ENCODE measurements at regions not wholly inside any gene's neighbourhood (a gene's known extent, or its start where the extent isn't known, plus 50 kb on each side); places are given as distances from the start of the nearest gene placed in this dataset.

DNA sequence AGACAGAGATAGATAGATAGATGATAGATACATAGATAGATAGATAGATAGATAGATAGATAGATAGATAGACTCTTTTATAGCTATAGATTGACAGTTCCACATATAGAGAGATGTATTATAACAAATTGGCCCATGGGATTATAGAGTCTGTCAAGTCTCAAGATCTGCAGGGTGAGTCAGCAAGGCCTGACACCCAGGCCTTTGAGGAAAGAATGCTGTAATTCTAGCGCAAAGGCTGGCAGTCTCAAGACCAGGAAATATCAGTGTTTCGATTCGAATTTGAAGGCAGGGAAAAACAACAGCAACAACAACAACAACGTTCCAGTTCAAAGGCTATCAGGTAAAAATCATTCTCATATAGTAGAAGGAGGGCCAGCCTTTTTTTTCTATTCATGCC lies 339.2 kb upstream of the CDH9 start:
- TF ChIP-seq, protein P1, sequence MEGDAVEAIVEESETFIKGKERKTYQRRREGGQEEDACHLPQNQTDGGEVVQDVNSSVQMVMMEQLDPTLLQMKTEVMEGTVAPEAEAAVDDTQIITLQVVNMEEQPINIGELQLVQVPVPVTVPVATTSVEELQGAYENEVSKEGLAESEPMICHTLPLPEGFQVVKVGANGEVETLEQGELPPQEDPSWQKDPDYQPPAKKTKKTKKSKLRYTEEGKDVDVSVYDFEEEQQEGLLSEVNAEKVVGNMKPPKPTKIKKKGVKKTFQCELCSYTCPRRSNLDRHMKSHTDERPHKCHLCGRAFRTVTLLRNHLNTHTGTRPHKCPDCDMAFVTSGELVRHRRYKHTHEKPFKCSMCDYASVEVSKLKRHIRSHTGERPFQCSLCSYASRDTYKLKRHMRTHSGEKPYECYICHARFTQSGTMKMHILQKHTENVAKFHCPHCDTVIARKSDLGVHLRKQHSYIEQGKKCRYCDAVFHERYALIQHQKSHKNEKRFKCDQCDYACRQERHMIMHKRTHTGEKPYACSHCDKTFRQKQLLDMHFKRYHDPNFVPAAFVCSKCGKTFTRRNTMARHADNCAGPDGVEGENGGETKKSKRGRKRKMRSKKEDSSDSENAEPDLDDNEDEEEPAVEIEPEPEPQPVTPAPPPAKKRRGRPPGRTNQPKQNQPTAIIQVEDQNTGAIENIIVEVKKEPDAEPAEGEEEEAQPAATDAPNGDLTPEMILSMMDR (IDR thresholded peaks at IDR 0.05; ENCODE audit: poor library complexity, severe bottlenecking): no peak
- Histone ChIP-seq H3K4me1 (ENCODE audit: insufficient read depth, poor library complexity, severe bottlenecking) (no peaks in the 10 kb centered on the region), H3K36me3 (ENCODE audit: low read depth) (no peaks in the 10 kb centered on the region), H3K4me3 (ENCODE audit: severe bottlenecking) (no peak overlapping the region), H3K27me3 (ENCODE audit: insufficient read depth, poor library complexity, severe bottlenecking) (no peaks in the 10 kb centered on the region), H3K27ac (ENCODE audit: poor library complexity, severe bottlenecking) (no peak overlapping the region), H3K9me3 (ENCODE audit: severe bottlenecking) (no peaks in the 10 kb centered on the region)
- ATAC-seq (ENCODE audit: low read depth): no peak
- no peak for DNase-seq (ENCODE audit: low spot score)

DNA sequence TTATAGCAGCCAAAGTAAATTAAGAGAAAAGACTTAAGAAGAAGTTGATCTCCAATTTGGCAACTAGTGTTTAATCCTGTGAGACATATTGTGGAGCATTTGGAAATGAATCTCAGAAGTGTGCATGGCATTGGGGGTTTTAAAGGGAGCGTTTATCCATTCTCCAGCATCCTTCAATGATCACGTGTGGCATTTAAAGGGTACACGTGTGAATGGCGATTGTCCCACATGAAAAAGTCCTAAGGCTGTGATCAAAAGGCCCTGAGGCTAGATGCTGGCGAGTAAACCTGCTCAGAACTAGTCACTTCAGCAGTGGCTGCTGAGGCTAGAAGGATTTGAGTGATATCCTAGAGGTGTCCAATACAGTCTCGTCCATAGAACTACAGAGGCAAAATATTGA lies 315.6 kb upstream of the CDH9 start:
- no peak overlapping the region for H3K27ac ChIP-seq (ENCODE audit: poor library complexity, severe bottlenecking)
- DNase-seq (ENCODE audit: low spot score): no peak
- H3K27me3 ChIP-seq (ENCODE audit: insufficient read depth, poor library complexity, severe bottlenecking): no peaks in the 10 kb centered on the region
- H3K4me1 ChIP-seq (ENCODE audit: insufficient read depth, poor library complexity, severe bottlenecking): no peaks in the 10 kb centered on the region
- no peaks in the 10 kb centered on the region for H3K36me3 ChIP-seq (ENCODE audit: low read depth)
- ATAC-seq (ENCODE audit: low read depth): no peak
- no peak overlapping the region for H3K4me3 ChIP-seq (ENCODE audit: severe bottlenecking)
- no peaks in the 10 kb centered on the region for H3K9me3 ChIP-seq (ENCODE audit: severe bottlenecking)
- TF ChIP-seq, protein P1 (IDR thresholded peaks at IDR 0.05; ENCODE audit: poor library complexity, severe bottlenecking): no peak

DNA sequence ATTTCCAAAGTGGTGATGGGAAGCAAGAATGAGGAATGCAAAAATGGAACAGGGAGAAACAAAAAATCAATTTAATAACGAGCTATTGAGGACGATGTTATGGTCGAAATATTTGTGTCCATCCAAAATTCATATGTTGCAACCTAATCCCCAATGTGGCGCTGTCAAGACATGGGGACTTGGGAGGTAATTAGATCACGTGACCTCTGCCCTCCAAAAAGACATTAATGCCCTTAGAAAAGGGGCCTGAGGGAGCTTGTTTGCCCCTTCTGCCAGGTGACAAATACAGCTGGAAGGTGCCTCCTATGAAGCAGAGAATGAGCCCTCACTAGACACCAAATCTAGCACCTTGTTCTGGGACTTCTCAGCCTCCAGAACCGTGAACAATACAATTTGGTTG lies 315.2 kb upstream of the CDH9 start:
- Histone ChIP-seq H3K4me3 (ENCODE audit: severe bottlenecking) (no peak overlapping the region), H3K4me1 (ENCODE audit: insufficient read depth, poor library complexity, severe bottlenecking) (no peaks in the 10 kb centered on the region), H3K27me3 (ENCODE audit: insufficient read depth, poor library complexity, severe bottlenecking) (no peaks in the 10 kb centered on the region), H3K36me3 (ENCODE audit: low read depth) (no peaks in the 10 kb centered on the region), H3K9me3 (ENCODE audit: severe bottlenecking) (no peaks in the 10 kb centered on the region), H3K27ac (ENCODE audit: poor library complexity, severe bottlenecking) (no peak overlapping the region)
- ATAC-seq (ENCODE audit: low read depth) (no peak), DNase-seq (ENCODE audit: low spot score) (no peak)
- TF ChIP-seq, protein P1 (IDR thresholded peaks at IDR 0.05; ENCODE audit: poor library complexity, severe bottlenecking): no peak

DNA sequence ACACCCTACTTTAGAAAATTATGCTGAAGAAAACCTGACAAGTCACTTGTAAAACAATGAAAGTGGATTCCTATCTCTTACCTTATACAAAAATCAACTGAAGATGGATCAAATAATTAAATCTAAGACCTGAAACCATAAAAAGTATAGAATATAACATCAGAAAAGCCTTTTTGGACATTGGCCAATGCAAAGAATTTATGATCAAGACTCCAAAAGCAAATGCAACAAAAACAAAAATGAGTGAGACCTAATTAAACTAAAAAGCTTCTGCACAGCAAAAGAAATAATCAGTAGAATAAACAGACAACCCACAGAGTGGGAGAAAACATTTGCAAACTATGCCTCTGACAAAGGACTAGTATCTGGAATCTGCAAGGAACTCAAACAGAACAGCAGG lies 303.0 kb upstream of the CDH9 start:
- TF ChIP-seq, protein P1 (IDR thresholded peaks at IDR 0.05; ENCODE audit: poor library complexity, severe bottlenecking): no peak
- no peaks in the 10 kb centered on the region for H3K36me3 ChIP-seq (ENCODE audit: low read depth)
- no peak for ATAC-seq (ENCODE audit: low read depth)
- DNase-seq (ENCODE audit: low spot score): no peak
- H3K4me3 ChIP-seq (ENCODE audit: severe bottlenecking): no peak overlapping the region
- peaks cover 5% of the 10 kb centered on the region for H3K4me1 ChIP-seq (ENCODE audit: insufficient read depth, poor library complexity, severe bottlenecking)
- no peaks in the 10 kb centered on the region for H3K9me3 ChIP-seq (ENCODE audit: severe bottlenecking)
- no peak overlapping the region for H3K27ac ChIP-seq (ENCODE audit: poor library complexity, severe bottlenecking)
- H3K27me3 ChIP-seq (ENCODE audit: insufficient read depth, poor library complexity, severe bottlenecking): no peaks in the 10 kb centered on the region

DNA sequence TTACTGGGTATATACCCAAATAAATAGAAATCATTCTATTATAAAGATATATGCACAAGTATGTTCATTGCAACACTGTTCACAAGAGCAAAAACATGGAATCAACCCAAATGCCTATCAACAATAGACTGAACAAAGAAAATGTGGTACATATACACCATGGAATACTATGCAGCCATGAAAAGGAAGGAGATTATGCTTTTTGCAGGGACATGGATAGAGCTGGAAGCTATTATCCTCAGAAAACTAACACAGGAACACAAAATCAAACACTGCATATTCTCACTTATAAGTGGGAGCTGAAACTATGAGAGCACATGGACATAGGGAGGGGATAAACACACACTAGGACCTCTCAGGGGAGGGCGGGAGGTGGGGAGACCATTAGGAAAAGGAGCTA lies 298.4 kb upstream of the CDH9 start:
- Histone ChIP-seq H3K9me3 (ENCODE audit: severe bottlenecking) (no peaks in the 10 kb centered on the region), H3K27me3 (ENCODE audit: insufficient read depth, poor library complexity, severe bottlenecking) (no peaks in the 10 kb centered on the region), H3K27ac (ENCODE audit: poor library complexity, severe bottlenecking) (no peak overlapping the region), H3K4me1 (ENCODE audit: insufficient read depth, poor library complexity, severe bottlenecking) (no peaks in the 10 kb centered on the region), H3K4me3 (ENCODE audit: severe bottlenecking) (no peak overlapping the region), H3K36me3 (ENCODE audit: low read depth) (no peaks in the 10 kb centered on the region)
- TF ChIP-seq, protein P1 (IDR thresholded peaks at IDR 0.05; ENCODE audit: poor library complexity, severe bottlenecking): no peak
- no peak for ATAC-seq (ENCODE audit: low read depth)
- DNase-seq (ENCODE audit: low spot score): no peak
